ENCODE measurements at regions not wholly inside any gene's neighbourhood (a gene's known extent, or its start where the extent isn't known, plus 50 kb on each side); places are given as distances from the start of the nearest gene placed in this dataset.

GRCh38 chr3:69527498-69527897 lies 141.6 kb upstream of the FRMD4B start:
- no peak for TF ChIP-seq CTCF (IDR thresholded peaks at IDR 0.05)
- no peak for TF ChIP-seq POLR2A (IDR thresholded peaks at IDR 0.05)
- TF ChIP-seq POLR2AphosphoS5 (IDR thresholded peaks at IDR 0.05) = no peak
